ENCODE measurements at regions not wholly inside any gene's neighbourhood (a gene's known extent, or its start where the extent isn't known, plus 50 kb on each side); places are given as distances from the start of the nearest gene placed in this dataset.

DNA sequence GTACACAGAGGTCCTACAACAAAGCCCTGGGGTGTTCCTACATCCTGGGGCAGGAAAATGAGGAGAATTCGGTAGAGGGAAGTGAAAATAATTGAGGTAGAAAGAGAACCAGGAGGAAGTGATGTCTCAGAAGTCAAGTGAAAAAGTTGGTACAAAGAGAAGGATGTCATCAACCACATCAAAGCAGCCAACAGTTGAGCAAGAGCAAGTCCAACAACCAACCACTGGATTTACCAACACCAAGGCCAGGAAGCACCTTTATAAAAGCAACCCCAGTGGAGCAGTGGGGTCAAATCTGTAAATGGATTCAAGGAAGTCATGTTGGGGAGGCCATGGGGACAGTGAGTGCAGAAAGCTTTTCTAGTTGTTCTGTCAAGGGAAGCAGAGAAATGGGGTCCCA is 360.4 kb downstream of the ZNF516 start:
- TF ChIP-seq, protein P1, sequence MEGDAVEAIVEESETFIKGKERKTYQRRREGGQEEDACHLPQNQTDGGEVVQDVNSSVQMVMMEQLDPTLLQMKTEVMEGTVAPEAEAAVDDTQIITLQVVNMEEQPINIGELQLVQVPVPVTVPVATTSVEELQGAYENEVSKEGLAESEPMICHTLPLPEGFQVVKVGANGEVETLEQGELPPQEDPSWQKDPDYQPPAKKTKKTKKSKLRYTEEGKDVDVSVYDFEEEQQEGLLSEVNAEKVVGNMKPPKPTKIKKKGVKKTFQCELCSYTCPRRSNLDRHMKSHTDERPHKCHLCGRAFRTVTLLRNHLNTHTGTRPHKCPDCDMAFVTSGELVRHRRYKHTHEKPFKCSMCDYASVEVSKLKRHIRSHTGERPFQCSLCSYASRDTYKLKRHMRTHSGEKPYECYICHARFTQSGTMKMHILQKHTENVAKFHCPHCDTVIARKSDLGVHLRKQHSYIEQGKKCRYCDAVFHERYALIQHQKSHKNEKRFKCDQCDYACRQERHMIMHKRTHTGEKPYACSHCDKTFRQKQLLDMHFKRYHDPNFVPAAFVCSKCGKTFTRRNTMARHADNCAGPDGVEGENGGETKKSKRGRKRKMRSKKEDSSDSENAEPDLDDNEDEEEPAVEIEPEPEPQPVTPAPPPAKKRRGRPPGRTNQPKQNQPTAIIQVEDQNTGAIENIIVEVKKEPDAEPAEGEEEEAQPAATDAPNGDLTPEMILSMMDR (conservative IDR thresholded peaks at IDR 0.05): no peak
- no peak for TF ChIP-seq EZH2 (IDR thresholded peaks at IDR 0.05; ENCODE audit: low read depth)
